ENCODE measurements at regions not wholly inside any gene's neighbourhood (a gene's known extent, or its start where the extent isn't known, plus 50 kb on each side); places are given as distances from the start of the nearest gene placed in this dataset.

- WGBS, result 61% methylated on average over 4 of the region's 4 CpGs
Measured at GRCh38 chr3:74766405-74766804, 151.9 kb upstream of the CNTN3 start.

DNA sequence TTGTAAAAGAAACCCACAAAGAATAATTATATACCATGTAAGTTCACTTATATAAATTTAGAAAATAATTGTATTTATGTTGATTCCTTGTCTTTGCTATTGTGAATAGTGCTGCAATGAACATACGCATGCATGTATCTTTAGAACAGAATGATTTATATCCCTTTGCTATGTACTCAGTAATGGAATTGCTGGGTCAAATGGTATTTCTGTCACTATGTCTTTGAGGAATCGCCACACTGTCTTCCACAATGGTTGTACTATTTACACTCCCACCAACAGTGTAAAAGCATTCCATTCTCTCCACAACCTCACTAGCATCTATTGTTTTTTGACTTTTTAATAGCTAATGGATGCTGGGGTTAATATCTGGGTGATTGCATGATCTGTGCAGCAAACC is 149.4 kb upstream of the CNTN3 start:
- Histone ChIP-seq H3K36me3 (ENCODE audit: control insufficient read depth in 4 of 4, insufficient read depth in 3 of 4, low read depth in 1 of 4, low read length in 3 of 4) (no peaks in the 10 kb centered on the region), H3K4me3 (ENCODE audit: low read depth in 1 of 3, low read length in 3 of 3) (no peak overlapping the region), H3K4me1 (ENCODE audit: control insufficient read depth in 4 of 4, insufficient read depth in 4 of 4, low read length in 3 of 4) (no peaks in the 10 kb centered on the region), H3K27ac (ENCODE audit: low read depth in 1 of 2, low read length in 2 of 2) (no peak overlapping the region), H3K9me3 (ENCODE audit: control insufficient read depth in 4 of 4, low read length in 3 of 4) (no peaks in the 10 kb centered on the region), H3K27me3 (ENCODE audit: control insufficient read depth in 4 of 4, insufficient read depth in 4 of 4, low read length in 3 of 4) (no peaks in the 10 kb centered on the region), H3K9ac (ENCODE audit: low read depth in 1 of 2, low read length in 2 of 2) (no peak overlapping the region)
- WGBS, result 72% methylated on average over 2 of the region's 2 CpGs
- DNase-seq (ENCODE audit: low spot score), result no peak
- TF ChIP-seq NR2F2 (IDR thresholded peaks at IDR 0.05), result no peak
- TF ChIP-seq RXRA (IDR thresholded peaks at IDR 0.05), result no peak
- TF ChIP-seq, protein P1, sequence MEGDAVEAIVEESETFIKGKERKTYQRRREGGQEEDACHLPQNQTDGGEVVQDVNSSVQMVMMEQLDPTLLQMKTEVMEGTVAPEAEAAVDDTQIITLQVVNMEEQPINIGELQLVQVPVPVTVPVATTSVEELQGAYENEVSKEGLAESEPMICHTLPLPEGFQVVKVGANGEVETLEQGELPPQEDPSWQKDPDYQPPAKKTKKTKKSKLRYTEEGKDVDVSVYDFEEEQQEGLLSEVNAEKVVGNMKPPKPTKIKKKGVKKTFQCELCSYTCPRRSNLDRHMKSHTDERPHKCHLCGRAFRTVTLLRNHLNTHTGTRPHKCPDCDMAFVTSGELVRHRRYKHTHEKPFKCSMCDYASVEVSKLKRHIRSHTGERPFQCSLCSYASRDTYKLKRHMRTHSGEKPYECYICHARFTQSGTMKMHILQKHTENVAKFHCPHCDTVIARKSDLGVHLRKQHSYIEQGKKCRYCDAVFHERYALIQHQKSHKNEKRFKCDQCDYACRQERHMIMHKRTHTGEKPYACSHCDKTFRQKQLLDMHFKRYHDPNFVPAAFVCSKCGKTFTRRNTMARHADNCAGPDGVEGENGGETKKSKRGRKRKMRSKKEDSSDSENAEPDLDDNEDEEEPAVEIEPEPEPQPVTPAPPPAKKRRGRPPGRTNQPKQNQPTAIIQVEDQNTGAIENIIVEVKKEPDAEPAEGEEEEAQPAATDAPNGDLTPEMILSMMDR (IDR thresholded peaks at IDR 0.05; ENCODE audit: low read depth, low read length, missing input control), result no peak
- no peak for TF ChIP-seq GABPA (IDR thresholded peaks at IDR 0.05 in 1 of 2, conservative IDR thresholded peaks at IDR 0.05 in 1 of 2)
- no peak for TF ChIP-seq SP1 (IDR thresholded peaks at IDR 0.05)
- no peak for TF ChIP-seq YY1 (IDR thresholded peaks at IDR 0.05)
- no peak for TF ChIP-seq EGR1 (IDR thresholded peaks at IDR 0.05; ENCODE audit: low read depth in 2 of 2)
- TF ChIP-seq HNF4A (conservative IDR thresholded peaks at IDR 0.05), result no peak
- no peak for TF ChIP-seq FOXA1 (IDR thresholded peaks at IDR 0.05)
- no peak for TF ChIP-seq HNF4G (IDR thresholded peaks at IDR 0.05)
- TF ChIP-seq, protein P2, sequence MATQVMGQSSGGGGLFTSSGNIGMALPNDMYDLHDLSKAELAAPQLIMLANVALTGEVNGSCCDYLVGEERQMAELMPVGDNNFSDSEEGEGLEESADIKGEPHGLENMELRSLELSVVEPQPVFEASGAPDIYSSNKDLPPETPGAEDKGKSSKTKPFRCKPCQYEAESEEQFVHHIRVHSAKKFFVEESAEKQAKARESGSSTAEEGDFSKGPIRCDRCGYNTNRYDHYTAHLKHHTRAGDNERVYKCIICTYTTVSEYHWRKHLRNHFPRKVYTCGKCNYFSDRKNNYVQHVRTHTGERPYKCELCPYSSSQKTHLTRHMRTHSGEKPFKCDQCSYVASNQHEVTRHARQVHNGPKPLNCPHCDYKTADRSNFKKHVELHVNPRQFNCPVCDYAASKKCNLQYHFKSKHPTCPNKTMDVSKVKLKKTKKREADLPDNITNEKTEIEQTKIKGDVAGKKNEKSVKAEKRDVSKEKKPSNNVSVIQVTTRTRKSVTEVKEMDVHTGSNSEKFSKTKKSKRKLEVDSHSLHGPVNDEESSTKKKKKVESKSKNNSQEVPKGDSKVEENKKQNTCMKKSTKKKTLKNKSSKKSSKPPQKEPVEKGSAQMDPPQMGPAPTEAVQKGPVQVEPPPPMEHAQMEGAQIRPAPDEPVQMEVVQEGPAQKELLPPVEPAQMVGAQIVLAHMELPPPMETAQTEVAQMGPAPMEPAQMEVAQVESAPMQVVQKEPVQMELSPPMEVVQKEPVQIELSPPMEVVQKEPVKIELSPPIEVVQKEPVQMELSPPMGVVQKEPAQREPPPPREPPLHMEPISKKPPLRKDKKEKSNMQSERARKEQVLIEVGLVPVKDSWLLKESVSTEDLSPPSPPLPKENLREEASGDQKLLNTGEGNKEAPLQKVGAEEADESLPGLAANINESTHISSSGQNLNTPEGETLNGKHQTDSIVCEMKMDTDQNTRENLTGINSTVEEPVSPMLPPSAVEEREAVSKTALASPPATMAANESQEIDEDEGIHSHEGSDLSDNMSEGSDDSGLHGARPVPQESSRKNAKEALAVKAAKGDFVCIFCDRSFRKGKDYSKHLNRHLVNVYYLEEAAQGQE (IDR thresholded peaks at IDR 0.05), result no peak
- no peak for TF ChIP-seq JUND (IDR thresholded peaks at IDR 0.05)
- TF ChIP-seq FOXA2 (IDR thresholded peaks at IDR 0.05), result no peak
- TF ChIP-seq, protein P3, sequence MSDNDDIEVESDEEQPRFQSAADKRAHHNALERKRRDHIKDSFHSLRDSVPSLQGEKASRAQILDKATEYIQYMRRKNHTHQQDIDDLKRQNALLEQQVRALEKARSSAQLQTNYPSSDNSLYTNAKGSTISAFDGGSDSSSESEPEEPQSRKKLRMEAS (IDR thresholded peaks at IDR 0.05), result no peak
- no peak for TF ChIP-seq RAD21 (IDR thresholded peaks at IDR 0.05)
- TF ChIP-seq TAF1 (conservative IDR thresholded peaks at IDR 0.05), result no peak
- TF ChIP-seq ZBTB33 (IDR thresholded peaks at IDR 0.05), result no peak
- TF ChIP-seq, protein P4, sequence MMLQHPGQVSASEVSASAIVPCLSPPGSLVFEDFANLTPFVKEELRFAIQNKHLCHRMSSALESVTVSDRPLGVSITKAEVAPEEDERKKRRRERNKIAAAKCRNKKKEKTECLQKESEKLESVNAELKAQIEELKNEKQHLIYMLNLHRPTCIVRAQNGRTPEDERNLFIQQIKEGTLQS (IDR thresholded peaks at IDR 0.05), result no peak

More at GRCh38 chr3:74766405-74766804, 151.9 kb upstream of the CNTN3 start:
- Histone ChIP-seq H3K9ac (ENCODE audit: low read depth in 1 of 2, low read length in 2 of 2) (no peak overlapping the region), H3K4me3 (ENCODE audit: low read depth in 1 of 3, low read length in 3 of 3) (no peak overlapping the region), H3K4me1 (ENCODE audit: control insufficient read depth in 4 of 4, insufficient read depth in 4 of 4, low read length in 3 of 4) (no peaks in the 10 kb centered on the region), H3K9me3 (ENCODE audit: control insufficient read depth in 4 of 4, low read length in 3 of 4) (no peaks in the 10 kb centered on the region), H3K27me3 (ENCODE audit: control insufficient read depth in 4 of 4, insufficient read depth in 4 of 4, low read length in 3 of 4) (no peaks in the 10 kb centered on the region), H3K27ac (ENCODE audit: low read depth in 1 of 2, low read length in 2 of 2) (no peak overlapping the region), H3K36me3 (ENCODE audit: control insufficient read depth in 4 of 4, insufficient read depth in 3 of 4, low read depth in 1 of 4, low read length in 3 of 4) (no peaks in the 10 kb centered on the region)
- TF ChIP-seq HNF4A (conservative IDR thresholded peaks at IDR 0.05), result no peak
- TF ChIP-seq, protein P2 (IDR thresholded peaks at IDR 0.05), result no peak
- no peak for DNase-seq (ENCODE audit: low spot score)

All from liver (tissue), 8 donors.